DMS153 treated with DMSO at 0.1 percent for 48 hours (cell line): ENCODE measurements at regions not wholly inside any gene's neighbourhood (a gene's known extent, or its start where the extent isn't known, plus 50 kb on each side); places are given as distances from the start of the nearest gene placed in this dataset.
"Not testable (repeated sequence)": the region's sequence is repeated elsewhere in the genome, so short reads cannot be mapped to it uniquely, and the experiment has no call there.

Experiments
- DNase-seq: peaks from one replicate; lab custom pipeline; 2025; ENCODE audit not compliant: unreplicated experiment; lab: John Stamatoyannopoulos, UW

GRCh38 chr3:89923921-89924610 lies 816.6 kb downstream of the EPHA3 start:
- DNase-seq, result no peak

- no peak for DNase-seq
Observed at GRCh38 chr3:89925976-89926375, 818.6 kb downstream of the EPHA3 start.

GRCh38 chr3:89932882-89933281 lies 825.5 kb downstream of the EPHA3 start:
- DNase-seq, result no peak

DNA sequence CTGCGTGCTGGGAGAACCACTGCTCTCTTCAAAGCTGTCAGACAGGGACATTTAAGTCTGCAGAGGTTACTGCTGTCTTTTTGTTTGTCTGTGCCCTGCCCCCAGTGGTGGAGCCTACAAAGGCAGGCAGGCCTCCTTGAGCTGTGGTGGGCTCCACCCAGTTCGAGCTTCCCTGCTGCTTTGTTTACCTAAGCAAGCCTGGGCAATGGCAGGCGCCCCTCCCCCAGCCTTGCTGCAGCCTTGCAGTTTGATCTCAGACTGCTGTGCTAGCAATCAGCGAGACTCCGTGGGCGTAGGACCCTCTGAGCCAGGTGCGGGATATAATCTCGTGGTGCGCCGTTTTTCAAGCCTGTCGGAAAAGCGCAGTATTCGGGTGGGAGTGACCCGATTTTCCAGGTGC lies 837.0 kb downstream of the EPHA3 start:
- not testable (repeated sequence) for DNase-seq

GRCh38 chr3:89946884-89947283 lies 839.5 kb downstream of the EPHA3 start:
- DNase-seq, result no peak

- DNase-seq, result no peak
Observed at GRCh38 chr3:89947337-89947954, 840.0 kb downstream of the EPHA3 start.

DNA sequence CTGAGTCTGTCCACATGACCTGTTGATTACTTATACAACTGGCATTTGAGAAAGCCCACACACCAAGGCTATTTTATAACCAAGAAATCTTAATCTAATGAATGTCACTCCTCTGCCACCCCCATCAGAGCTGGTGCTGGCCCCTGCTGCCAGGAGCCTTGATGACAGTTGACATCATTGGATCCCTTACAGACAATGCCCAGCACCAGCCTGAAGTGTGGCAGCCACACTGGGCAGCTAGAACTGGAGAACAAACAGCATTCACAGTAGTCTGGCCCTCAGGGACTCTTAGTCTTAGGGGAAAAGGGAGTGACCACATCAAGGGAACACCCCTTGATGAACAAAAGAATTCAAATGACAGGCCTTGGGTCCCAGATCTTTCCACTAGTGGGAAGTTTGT lies 840.6 kb downstream of the EPHA3 start:
- no peak for DNase-seq

GRCh38 chr3:89950772-89951171 lies 843.4 kb downstream of the EPHA3 start:
- no peak for DNase-seq

- DNase-seq, result no peak
Observed at GRCh38 chr3:89954137-89954536, 846.7 kb downstream of the EPHA3 start.

- DNase-seq, result no peak
Observed at GRCh38 chr3:89955156-89955555, 847.7 kb downstream of the EPHA3 start.

DNA sequence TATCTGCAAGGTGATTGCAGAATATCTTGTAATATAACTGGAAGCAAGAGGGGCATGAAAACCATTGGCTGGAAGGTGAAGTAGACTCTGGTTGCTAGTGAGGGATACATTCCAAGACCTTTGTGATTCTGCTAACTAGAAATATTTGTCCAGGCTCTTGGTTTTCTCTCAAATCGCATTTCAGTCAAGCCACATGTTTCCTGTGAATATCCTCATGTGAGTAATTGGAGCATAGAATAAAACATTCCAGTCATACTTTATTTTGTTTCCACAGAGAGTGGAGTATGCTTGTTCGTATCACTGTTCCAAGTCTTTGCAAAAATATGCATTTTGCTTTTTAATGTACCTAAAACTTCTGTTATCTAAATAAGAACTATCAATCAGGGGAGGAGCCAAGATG lies 850.0 kb downstream of the EPHA3 start:
- DNase-seq, result no peak

GRCh38 chr3:89958163-89958562 lies 850.7 kb downstream of the EPHA3 start:
- not testable (repeated sequence) for DNase-seq

DNA sequence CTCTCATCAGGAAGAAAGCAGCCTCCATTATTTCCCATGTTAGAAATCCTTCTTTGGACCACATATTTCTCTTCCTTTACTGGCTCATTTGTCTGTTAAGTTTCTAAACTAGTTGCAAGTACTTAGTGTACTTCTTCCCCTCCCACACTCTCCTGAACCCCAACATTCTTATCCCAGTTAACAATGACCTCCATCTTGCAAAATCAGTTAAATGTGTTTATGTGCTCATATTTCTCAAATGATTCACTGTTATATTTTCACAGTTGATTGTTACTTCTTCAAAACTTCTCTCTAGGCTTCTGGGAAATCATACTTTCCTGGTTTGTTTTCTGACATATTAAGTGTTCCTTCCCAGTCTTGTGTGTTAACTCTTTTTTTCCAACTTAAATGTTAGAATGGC lies 856.9 kb downstream of the EPHA3 start:
- no peak for DNase-seq

- no peak for DNase-seq
Observed at GRCh38 chr3:89966877-89967665, 859.6 kb downstream of the EPHA3 start.

- no peak for DNase-seq
Observed at GRCh38 chr3:89971329-89971728, 863.9 kb downstream of the EPHA3 start.

GRCh38 chr3:89973156-89973555 lies 865.7 kb downstream of the EPHA3 start:
- no peak for DNase-seq

GRCh38 chr3:89974903-89975519 lies 867.6 kb downstream of the EPHA3 start:
- DNase-seq, result no peak

- DNase-seq, result no peak
Observed at GRCh38 chr3:89983449-89983848, 876.0 kb downstream of the EPHA3 start.

- no peak for DNase-seq
Observed at GRCh38 chr3:90005281-90005847, 897.9 kb downstream of the EPHA3 start.

DNA sequence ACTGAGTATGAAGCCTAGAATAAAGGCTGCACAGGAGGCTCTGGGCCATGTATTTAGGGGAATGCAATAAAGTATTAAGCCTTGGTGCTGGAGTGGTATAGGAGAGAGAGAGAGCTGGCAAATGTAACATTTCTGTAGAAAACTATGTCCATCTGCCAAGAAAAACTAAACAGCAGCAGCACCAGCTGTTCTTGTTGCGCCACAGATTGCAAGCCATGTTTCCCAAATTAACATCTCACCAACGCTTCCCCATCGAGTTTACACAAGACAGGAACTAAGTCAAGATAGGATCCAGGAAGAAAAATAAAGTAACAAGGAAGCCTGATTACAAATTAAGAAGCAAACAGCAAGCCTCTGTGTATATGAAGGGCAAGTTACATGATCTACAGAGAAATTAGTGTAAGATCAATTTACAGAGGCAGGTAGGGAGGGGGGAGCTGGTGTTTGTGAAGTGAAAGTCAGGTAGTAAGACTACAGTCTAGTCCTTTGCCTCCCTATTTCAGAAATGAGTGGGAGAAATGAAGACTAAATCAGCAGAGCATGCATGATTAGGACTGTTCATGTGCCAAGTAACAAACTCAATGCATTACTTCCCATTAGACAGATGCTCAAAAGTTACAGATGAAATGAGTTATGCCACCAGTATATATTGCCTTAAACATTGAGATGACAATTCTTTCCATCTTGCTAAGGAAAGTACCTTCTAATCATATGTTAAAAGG lies 900.5 kb downstream of the EPHA3 start:
- DNase-seq, result no peak

DNA sequence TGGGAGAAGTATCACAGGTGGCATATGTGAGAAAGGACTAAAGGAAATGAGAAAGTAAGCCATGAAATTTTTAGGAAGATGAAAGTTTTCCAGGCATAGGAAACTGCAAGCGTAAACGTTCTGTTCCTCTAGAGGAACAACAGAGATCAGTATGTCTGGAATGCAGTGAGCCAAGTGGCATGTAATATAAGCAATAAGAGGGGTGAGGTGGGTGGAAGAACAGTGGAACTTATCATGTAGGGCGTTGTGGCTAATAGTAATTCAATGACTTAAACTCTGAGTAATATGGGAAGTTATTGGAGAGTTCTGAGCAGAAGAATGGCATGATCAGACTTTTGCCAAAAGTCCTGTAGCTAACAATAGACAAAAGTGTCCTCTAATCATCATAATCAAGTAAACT lies 902.9 kb downstream of the EPHA3 start:
- no peak for DNase-seq
